ENCODE measurements at regions not wholly inside any gene's neighbourhood (a gene's known extent, or its start where the extent isn't known, plus 50 kb on each side); places are given as distances from the start of the nearest gene placed in this dataset.

- TF ChIP-seq CTCF (IDR thresholded peaks at IDR 0.05; ENCODE audit: low read depth, low read length): no peak
- no peak for TF ChIP-seq POLR2A (IDR thresholded peaks at IDR 0.05; ENCODE audit: extremely low read depth, insufficient read length)
- TF ChIP-seq, protein P1, sequence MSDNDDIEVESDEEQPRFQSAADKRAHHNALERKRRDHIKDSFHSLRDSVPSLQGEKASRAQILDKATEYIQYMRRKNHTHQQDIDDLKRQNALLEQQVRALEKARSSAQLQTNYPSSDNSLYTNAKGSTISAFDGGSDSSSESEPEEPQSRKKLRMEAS (IDR thresholded peaks at IDR 0.05; ENCODE audit: low read depth, low read length): no peak
- TF ChIP-seq MYC (IDR thresholded peaks at IDR 0.05; ENCODE audit: low read depth, low read length): no peak
Measured at GRCh38 chr14:87522575-87522974, 470.4 kb downstream of the GALC start.

Measured in NB4 (cell line).